Endothelial cell of umbilical vein (primary cell): ENCODE measurements at regions not wholly inside any gene's neighbourhood (a gene's known extent, or its start where the extent isn't known, plus 50 kb on each side); places are given as distances from the start of the nearest gene placed in this dataset.

Experiments used
- BruUV-seq: library from RNA; stranded (reverse); fragments of 400-500 nt; replicated peaks from 2 replicates; lab custom pipeline; 2021; lab: Mats Ljungman, UMichigan
- CTCF ChIA-PET: fragments of 300-600, 350-600 bp; sonication (Branson Sonifier 250); formaldehyde crosslinking; loops from one replicate; lab custom pipeline; 2021; ENCODE audit warnings: antibody characterized with exemption, inconsistent platforms; lab: Charles Lee
- POLR2A ChIA-PET: fragments of 300-600, 350-600 bp; sonication (Branson Sonifier 250); formaldehyde crosslinking; loops from one replicate; lab custom pipeline; 2021; ENCODE audit warnings: antibody characterized with exemption, inconsistent platforms; lab: Charles Lee
- DNase-seq: peaks from one replicate; pipeline ENCODE4 v3.0.0-alpha.2; 2011; ENCODE audit warnings: low read depth, low spot score
- FAIRE-seq: peaks from 2 replicates; lab custom pipeline; 2011; peaks lifted over from hg19 to GRCh38; lab: Jason Lieb, UNC
- H2AFZ ChIP-seq: 2 replicates; pipeline ENCODE4 v1.6.0; 2012; ENCODE audit warnings: low read depth, low read length, control low read depth, inconsistent platforms
- H3K27ac ChIP-seq: 2 replicates; pipeline ENCODE4 v1.5.1; 2011; ENCODE audit warnings: low read depth, mild to moderate bottlenecking, control low read depth, low read length, moderate library complexity; ENCODE audit not compliant: insufficient read depth
- H3K27me3 ChIP-seq, 2 experiments: 2 replicates each; pipeline versions ENCODE4 v1.6.0 to v1.6.1; 2011; ENCODE audit warnings: low read length in 2 of 2, mixed read lengths in 1 of 2; ENCODE audit not compliant: control insufficient read depth in 2 of 2, insufficient read depth in 2 of 2
- H3K36me3 ChIP-seq, 2 experiments: 2 replicates in 1 of 2; 3 replicates in 1 of 2; pipeline ENCODE4 v1.5.1; 2011; ENCODE audit warnings: low read length in 2 of 2, mild to moderate bottlenecking in 1 of 2, moderate library complexity in 1 of 2; ENCODE audit not compliant: control insufficient read depth in 2 of 2, insufficient read depth in 2 of 2; ENCODE audit errors: extremely low read depth in 1 of 2
- H3K4me1 ChIP-seq: 3 replicates; pipeline ENCODE4 v1.5.1; 2011; ENCODE audit warnings: mild to moderate bottlenecking, low read length; ENCODE audit not compliant: control insufficient read depth, insufficient read depth; ENCODE audit errors: extremely low read depth
- H3K4me2 ChIP-seq: 2 replicates; pipeline ENCODE4 v1.6.1; 2011; ENCODE audit warnings: low read length, control low read depth, mixed read lengths; ENCODE audit not compliant: insufficient read depth
- H3K4me3 ChIP-seq, 3 experiments: fragments of 200-600 bp in 1 of 3; sonication (generic), shearing (Covaris generic) in 1 of 3; replicated peaks in 1 of 3; 2 replicates each; pipeline ENCODE4 v1.5.1; 2011 to 2016; ENCODE audit warnings: control low read depth in 3 of 3, low read length in 3 of 3, mild to moderate bottlenecking in 2 of 3, inconsistent platforms in 1 of 3, low read depth in 1 of 3, moderate library complexity in 1 of 3; ENCODE audit not compliant: insufficient read depth in 1 of 3
- H3K79me2 ChIP-seq: 2 replicates; pipeline ENCODE4 v1.6.0; 2012; ENCODE audit warnings: low read length, inconsistent platforms; ENCODE audit not compliant: control insufficient read depth, insufficient read depth
- H3K9ac ChIP-seq: replicated peaks from 2 replicates; pipeline ENCODE3; 2011; ENCODE audit warnings: low read length, control low read depth; ENCODE audit not compliant: insufficient read depth; ENCODE audit errors: extremely low read depth
- H3K9me1 ChIP-seq: replicated peaks from 3 replicates; pipeline ENCODE4 v1.6.0; 2011; ENCODE audit warnings: mild to moderate bottlenecking, low read length; ENCODE audit not compliant: control insufficient read depth, insufficient read depth; ENCODE audit errors: extremely low read depth
- H3K9me3 ChIP-seq: replicated peaks from 2 replicates; pipeline ENCODE4 v1.5.1; 2012; ENCODE audit warnings: low read length, inconsistent platforms; ENCODE audit not compliant: control insufficient read depth, insufficient read depth
- H4K20me1 ChIP-seq: replicated peaks from 2 replicates; pipeline ENCODE3; 2011; ENCODE audit warnings: mild to moderate bottlenecking, low read length; ENCODE audit not compliant: control insufficient read depth, insufficient read depth; ENCODE audit errors: extremely low read depth
- EZH2 ChIP-seq: IDR thresholded peaks from 2 replicates; pipeline ENCODE4 v1.6.1; 2012; ENCODE audit warnings: borderline replicate concordance, low read depth, mild to moderate bottlenecking, moderate library complexity, low read length, inconsistent platforms; ENCODE audit not compliant: severe bottlenecking
- FOS ChIP-seq: IDR thresholded peaks from 2 replicates; pipeline ENCODE4 v1.6.1; 2011; ENCODE audit warnings: mild to moderate bottlenecking, low read length, moderate library complexity, borderline replicate concordance; ENCODE audit not compliant: insufficient read depth
- GATA2 ChIP-seq: IDR thresholded peaks from 2 replicates; pipeline ENCODE4 v1.7.0; 2011; ENCODE audit warnings: low read depth, mild to moderate bottlenecking, moderate library complexity, mixed read lengths, low read length; ENCODE audit not compliant: insufficient read length, insufficient read depth
- JUN ChIP-seq: IDR thresholded peaks from 2 replicates; pipeline ENCODE4 v1.6.1; 2011; ENCODE audit warnings: borderline replicate concordance, low read depth; ENCODE audit not compliant: insufficient read length, insufficient read depth
- MAX ChIP-seq: IDR thresholded peaks from 2 replicates; pipeline ENCODE4 v1.6.1; 2011; ENCODE audit not compliant: insufficient read depth, insufficient read length
- MYC ChIP-seq: IDR thresholded peaks from one replicate; pipeline ENCODE4 v1.6.1; 2011; ENCODE audit warnings: mild to moderate bottlenecking, low read depth, low read length
- POLR2A ChIP-seq: IDR thresholded peaks from 2 replicates; pipeline ENCODE4 v1.6.1; 2012; ENCODE audit warnings: low read depth, mild to moderate bottlenecking, control low read depth, low read length
- POLR2AphosphoS5 ChIP-seq: IDR thresholded peaks from 2 replicates; pipeline ENCODE4 v1.6.1; 2012; ENCODE audit warnings: low read depth, mild to moderate bottlenecking, control low read depth, low read length, moderate library complexity; ENCODE audit not compliant: insufficient read depth
- dilution Hi-C: fragments of 300-500 bp; cut with MboI; formaldehyde crosslinking; loops from one replicate; pipeline ENCODE4 v1.15.0; 2019; ENCODE audit warnings: low sequenced_read_pairs; ENCODE audit not compliant: extremely low pct_ligation_motif_present
- intact Hi-C: fragments of 100-400 bp; cut with micrococcal nuclease; formaldehyde crosslinking; loops from one replicate; pipeline ENCODE4 v1.10.0; 2022
- TF ChIP-seq, protein P1 (sequence below), 2 donors: IDR thresholded peaks; 1 replicate in 1 of 2; 2 replicates in 1 of 2; pipeline ENCODE4 v1.5.1; 2011; ENCODE audit warnings: low read length in 2 of 2, mild to moderate bottlenecking in 2 of 2, moderate library complexity in 2 of 2, control low read depth in 1 of 2, inconsistent platforms in 1 of 2, low read depth in 1 of 2; ENCODE audit not compliant: insufficient read depth in 1 of 2; ENCODE audit errors: extremely low read depth in 1 of 2

DNA sequence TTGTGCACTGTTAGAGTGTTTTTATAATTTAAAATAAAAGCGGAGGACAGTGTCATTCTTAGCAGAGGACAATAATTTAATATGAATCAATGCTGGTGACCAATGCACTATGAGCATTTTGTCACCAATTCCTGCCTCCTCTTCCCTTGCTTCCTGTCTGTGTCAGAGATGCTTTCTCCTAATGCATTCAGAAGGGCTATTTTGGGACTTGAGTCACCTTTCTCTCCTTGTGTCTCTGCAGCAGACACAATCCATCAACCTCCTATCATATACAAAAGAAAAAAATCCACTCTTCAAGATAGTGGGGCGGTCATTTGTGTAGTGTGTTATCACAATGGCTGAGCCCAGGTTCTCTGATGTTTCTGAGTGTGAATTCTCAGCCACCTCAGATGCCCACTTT, 191.9 kb upstream of the VEPH1 start:
- dilution Hi-C loops: no loop called here
- ChIA-PET CTCF (no interaction called here), POLR2A (no interaction called here)
- DNase-seq: no peak
- no peaks in the 10 kb centered on the region for H3K9me3 ChIP-seq
- H3K4me1 ChIP-seq: no peaks in the 10 kb centered on the region
- intact Hi-C loops: no loop called here
- no peaks in the 10 kb centered on the region for H3K9me1 ChIP-seq
- no peak overlapping the region for H3K4me2 ChIP-seq
- FAIRE-seq: no peak
- TF ChIP-seq POLR2AphosphoS5: no peak
- TF ChIP-seq EZH2: no peak
- no peak for TF ChIP-seq POLR2A
- no peak for TF ChIP-seq MYC
- no peak for TF ChIP-seq FOS
- no peaks in the 10 kb centered on the region for H3K27me3 ChIP-seq
- H4K20me1 ChIP-seq: no peaks in the 10 kb centered on the region
- H3K27ac ChIP-seq: no peak overlapping the region
- no peak overlapping the region for H2AFZ ChIP-seq
- H3K79me2 ChIP-seq: no peaks in the 10 kb centered on the region
- no TSS peak for BruUV-seq
- H3K4me3 ChIP-seq: no peak overlapping the region
- no peaks in the 10 kb centered on the region for H3K36me3 ChIP-seq
- no peak overlapping the region for H3K9ac ChIP-seq

- no TSS peak for BruUV-seq
- H3K4me3 ChIP-seq: no peak overlapping the region
- H3K9me1 ChIP-seq: no peaks in the 10 kb centered on the region
- H3K9ac ChIP-seq: no peak overlapping the region
- TF ChIP-seq MYC (no peak), POLR2A (no peak), POLR2AphosphoS5 (no peak), JUN (no peak), FOS (no peak), GATA2 (no peak), EZH2 (no peak), MAX (no peak)
- TF ChIP-seq, protein P1, sequence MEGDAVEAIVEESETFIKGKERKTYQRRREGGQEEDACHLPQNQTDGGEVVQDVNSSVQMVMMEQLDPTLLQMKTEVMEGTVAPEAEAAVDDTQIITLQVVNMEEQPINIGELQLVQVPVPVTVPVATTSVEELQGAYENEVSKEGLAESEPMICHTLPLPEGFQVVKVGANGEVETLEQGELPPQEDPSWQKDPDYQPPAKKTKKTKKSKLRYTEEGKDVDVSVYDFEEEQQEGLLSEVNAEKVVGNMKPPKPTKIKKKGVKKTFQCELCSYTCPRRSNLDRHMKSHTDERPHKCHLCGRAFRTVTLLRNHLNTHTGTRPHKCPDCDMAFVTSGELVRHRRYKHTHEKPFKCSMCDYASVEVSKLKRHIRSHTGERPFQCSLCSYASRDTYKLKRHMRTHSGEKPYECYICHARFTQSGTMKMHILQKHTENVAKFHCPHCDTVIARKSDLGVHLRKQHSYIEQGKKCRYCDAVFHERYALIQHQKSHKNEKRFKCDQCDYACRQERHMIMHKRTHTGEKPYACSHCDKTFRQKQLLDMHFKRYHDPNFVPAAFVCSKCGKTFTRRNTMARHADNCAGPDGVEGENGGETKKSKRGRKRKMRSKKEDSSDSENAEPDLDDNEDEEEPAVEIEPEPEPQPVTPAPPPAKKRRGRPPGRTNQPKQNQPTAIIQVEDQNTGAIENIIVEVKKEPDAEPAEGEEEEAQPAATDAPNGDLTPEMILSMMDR (IDR thresholded peaks at IDR 0.05; ENCODE audit: extremely low read depth in 1 of 2, insufficient read depth in 1 of 2, low read depth in 1 of 2, low read length in 2 of 2): no peak
- DNase-seq: no peak
- no peak overlapping the region for H2AFZ ChIP-seq
- no peaks in the 10 kb centered on the region for H3K4me1 ChIP-seq
- no peaks in the 10 kb centered on the region for H4K20me1 ChIP-seq
- no peak for FAIRE-seq
- ChIA-PET CTCF (no interaction called here), POLR2A (no interaction called here)
- H3K27ac ChIP-seq: no peak overlapping the region
- H3K9me3 ChIP-seq: no peaks in the 10 kb centered on the region
- intact Hi-C loops (no loop called here), dilution Hi-C loops (no loop called here)
- H3K4me2 ChIP-seq: no peak overlapping the region
- H3K36me3 ChIP-seq: no peaks in the 10 kb centered on the region
- no peaks in the 10 kb centered on the region for H3K27me3 ChIP-seq
- no peaks in the 10 kb centered on the region for H3K79me2 ChIP-seq
Measured at GRCh38 chr3:157693762-157694161, 190.5 kb upstream of the VEPH1 start.
